ENCODE measurements at regions not wholly inside any gene's neighbourhood (a gene's known extent, or its start where the extent isn't known, plus 50 kb on each side); places are given as distances from the start of the nearest gene placed in this dataset.

GRCh38 chr1:228897901-228898300, 162.6 kb downstream of the RHOU start:
- TF ChIP-seq CTCF (IDR thresholded peaks at IDR 0.05 in 4 of 5, conservative IDR thresholded peaks at IDR 0.05 in 1 of 5) = no peak
- no peak for TF ChIP-seq POLR2A (IDR thresholded peaks at IDR 0.05)

Data from gastrocnemius medialis (tissue), 4 donors.